Mesenchymal stem cell (in vitro differentiated cells and primary cell): ENCODE measurements at regions not wholly inside any gene's neighbourhood (a gene's known extent, or its start where the extent isn't known, plus 50 kb on each side); places are given as distances from the start of the nearest gene placed in this dataset.

Source experiments
- DNase-seq: peaks from one replicate; pipeline ENCODE4 v3.0.0-alpha.2; 2013
- H2AFZ ChIP-seq: one replicate; pipeline ENCODE4 v1.6.1; 2013; ENCODE audit warnings: low read depth, mild to moderate bottlenecking, control low read depth, inconsistent platforms, low read length, moderate library complexity
- H2AK5ac ChIP-seq: 2 replicates; pipeline ENCODE4 v1.6.1; 2013; ENCODE audit warnings: low read length, moderate library complexity, mild to moderate bottlenecking, inconsistent platforms; ENCODE audit not compliant: severe bottlenecking
- H2BK120ac ChIP-seq: one replicate; pipeline ENCODE4 v1.6.1; 2013; ENCODE audit warnings: low read depth, mild to moderate bottlenecking, inconsistent platforms, low read length, moderate library complexity
- H2BK12ac ChIP-seq, 2 experiments: one replicate each; pipeline ENCODE4 v1.6.1; 2013; ENCODE audit warnings: inconsistent platforms in 2 of 2, low read length in 2 of 2, mild to moderate bottlenecking in 2 of 2, moderate library complexity in 2 of 2, control low read depth in 1 of 2
- H2BK15ac ChIP-seq: one replicate; pipeline ENCODE4 v1.6.1; 2013; ENCODE audit warnings: mild to moderate bottlenecking, low read depth, inconsistent platforms; ENCODE audit not compliant: poor library complexity, severe bottlenecking
- H2BK5ac ChIP-seq: 2 replicates; pipeline ENCODE4 v1.6.1; 2013; ENCODE audit warnings: low read depth, mild to moderate bottlenecking, low read length, control low read depth, inconsistent platforms; ENCODE audit not compliant: poor library complexity, severe bottlenecking
- H3K14ac ChIP-seq, 2 experiments: one replicate each; pipeline ENCODE4 v1.6.1; 2013; ENCODE audit warnings: inconsistent platforms in 2 of 2, low read length in 2 of 2, control low read depth in 1 of 2, mild to moderate bottlenecking in 1 of 2, moderate library complexity in 1 of 2
- H3K18ac ChIP-seq, 2 experiments: one replicate each; pipeline ENCODE4 v1.6.1; 2013; ENCODE audit warnings: inconsistent platforms in 2 of 2, low read length in 2 of 2, control low read depth in 1 of 2, low read depth in 1 of 2, mild to moderate bottlenecking in 1 of 2
- H3K23ac ChIP-seq, 2 experiments: one replicate each; pipeline ENCODE4 v1.6.1; 2013; ENCODE audit warnings: inconsistent platforms in 2 of 2, low read length in 2 of 2, mild to moderate bottlenecking in 2 of 2, moderate library complexity in 2 of 2, control low read depth in 1 of 2
- H3K27ac ChIP-seq: 2 replicates; pipeline ENCODE4 v1.5.1; 2013; ENCODE audit warnings: mild to moderate bottlenecking, moderate library complexity, low read length, control low read depth, inconsistent platforms; ENCODE audit not compliant: poor library complexity, severe bottlenecking
- H3K27me3 ChIP-seq, 2 experiments: 2 replicates each; pipeline versions ENCODE4 v1.6.1 to v1.7.0; 2013; ENCODE audit warnings: low read length in 2 of 2, mild to moderate bottlenecking in 2 of 2, moderate library complexity in 2 of 2, control low read depth in 1 of 2, inconsistent platforms in 1 of 2; ENCODE audit not compliant: control insufficient read depth in 1 of 2, insufficient read depth in 1 of 2
- H3K36me3 ChIP-seq, 2 experiments: 2 replicates each; pipeline versions ENCODE4 v1.6.1 to v1.7.0; 2013; ENCODE audit warnings: low read length in 2 of 2, control low read depth in 1 of 2, inconsistent platforms in 1 of 2, low read depth in 1 of 2, mild to moderate bottlenecking in 1 of 2; ENCODE audit not compliant: insufficient read depth in 2 of 2, control insufficient read depth in 1 of 2
- H3K4ac ChIP-seq, 2 experiments: one replicate each; pipeline ENCODE4 v1.6.1; 2013; ENCODE audit warnings: inconsistent platforms in 2 of 2, low read length in 2 of 2, mild to moderate bottlenecking in 2 of 2, moderate library complexity in 2 of 2, control low read depth in 1 of 2, low read depth in 1 of 2
- H3K4me1 ChIP-seq: 2 replicates; pipeline ENCODE4 v1.6.1; 2013; ENCODE audit warnings: low read depth, low read length, control low read depth; ENCODE audit not compliant: control insufficient read depth, insufficient read depth
- H3K4me2 ChIP-seq: 2 replicates; pipeline ENCODE4 v1.6.1; 2013; ENCODE audit warnings: low read length, mild to moderate bottlenecking, inconsistent platforms; ENCODE audit not compliant: poor library complexity, severe bottlenecking
- H3K4me3 ChIP-seq, 2 experiments: 2 replicates each; pipeline versions ENCODE4 v1.5.1 to v1.7.0; 2013; ENCODE audit warnings: low read length in 2 of 2, mild to moderate bottlenecking in 2 of 2, control low read depth in 1 of 2, low read depth in 1 of 2; ENCODE audit not compliant: insufficient read depth in 1 of 2
- H3K79me1 ChIP-seq: replicated peaks from 2 replicates; pipeline ENCODE4 v1.6.1; 2013; ENCODE audit warnings: mild to moderate bottlenecking, control low read depth, low read length, inconsistent platforms; ENCODE audit not compliant: poor library complexity, severe bottlenecking
- H3K9ac ChIP-seq: 2 replicates; pipeline ENCODE4 v1.7.0; 2013; ENCODE audit warnings: mild to moderate bottlenecking, low read length, moderate library complexity
- H3K9me3 ChIP-seq: 2 replicates; pipeline ENCODE4 v1.7.0; 2013; ENCODE audit warnings: mild to moderate bottlenecking, low read length; ENCODE audit not compliant: control insufficient read depth
- H4K8ac ChIP-seq: one replicate; pipeline ENCODE4 v1.6.1; 2013; ENCODE audit warnings: inconsistent platforms, mild to moderate bottlenecking, low read length, moderate library complexity
- H4K91ac ChIP-seq: one replicate; pipeline ENCODE4 v1.6.1; 2013; ENCODE audit warnings: mild to moderate bottlenecking, low read length, inconsistent platforms
- WGBS: methylation state at CpG from one replicate; pipeline ENCODE4 v1.1.7; 2013; ENCODE audit warnings: mixed read lengths; 5-methylcytosine and 5-hydroxymethylcytosine counted together

- no peak overlapping the region for H2BK120ac ChIP-seq
- H3K4ac ChIP-seq: no peak overlapping the region
- H3K9me3 ChIP-seq: peaks cover 7% of the 10 kb centered on the region
- no peaks in the 10 kb centered on the region for H3K4me1 ChIP-seq
- no peak overlapping the region for H3K27ac ChIP-seq
- no peak overlapping the region for H3K18ac ChIP-seq
- H3K4me3 ChIP-seq: no peak overlapping the region
- H4K8ac ChIP-seq: no peak overlapping the region
- H2BK15ac ChIP-seq: no peak overlapping the region
- no peak overlapping the region for H2BK12ac ChIP-seq
- H3K79me1 ChIP-seq: no peaks in the 10 kb centered on the region
- H2AK5ac ChIP-seq: no peak overlapping the region
- no peak overlapping the region for H3K9ac ChIP-seq
- no peak overlapping the region for H3K4me2 ChIP-seq
- no peak overlapping the region for H3K14ac ChIP-seq
- no peaks in the 10 kb centered on the region for H3K36me3 ChIP-seq
- WGBS: 97% methylated on average over 1 of the region's 1 CpG
- H4K91ac ChIP-seq: no peak overlapping the region
- H3K27me3 ChIP-seq: no peaks in the 10 kb centered on the region
- H3K23ac ChIP-seq: no peak overlapping the region
- no peak for DNase-seq
- H2BK5ac ChIP-seq: no peak overlapping the region
- no peak overlapping the region for H2AFZ ChIP-seq
Measured at GRCh38 chr13:63311587-63311986, 1895.9 kb upstream of the PCDH20 start.

GRCh38 chr13:63308549-63309165 lies 1893.0 kb upstream of the PCDH20 start:
- Histone ChIP-seq H2AK5ac (no peak overlapping the region), H3K4me1 (no peaks in the 10 kb centered on the region), H2BK12ac (no peak overlapping the region), H3K9me3 (peaks cover 9% of the 10 kb centered on the region), H2AFZ (no peak overlapping the region), H3K36me3 (no peaks in the 10 kb centered on the region), H4K91ac (no peak overlapping the region), H4K8ac (no peak overlapping the region), H3K4me2 (no peak overlapping the region), H3K27ac (no peak overlapping the region), H2BK5ac (no peak overlapping the region), H3K23ac (no peak overlapping the region), H3K79me1 (no peaks in the 10 kb centered on the region), H3K4ac (no peak overlapping the region), H2BK120ac (no peak overlapping the region), H3K9ac (no peak overlapping the region), H3K14ac (no peak overlapping the region), H2BK15ac (no peak overlapping the region), H3K27me3 (no peaks in the 10 kb centered on the region), H3K4me3 (no peak overlapping the region), H3K18ac (no peak overlapping the region)
- no peak for DNase-seq
- 86% methylated on average over 5 of the region's 5 CpGs for WGBS

GRCh38 chr13:63307228-63307627 lies 1891.6 kb upstream of the PCDH20 start:
- Histone ChIP-seq H3K23ac (no peak overlapping the region), H3K4me3 (no peak overlapping the region), H3K79me1 (no peaks in the 10 kb centered on the region), H3K27me3 (no peaks in the 10 kb centered on the region), H2AFZ (no peak overlapping the region), H4K8ac (no peak overlapping the region), H3K27ac (no peak overlapping the region), H3K18ac (no peak overlapping the region), H3K4ac (no peak overlapping the region), H3K4me2 (no peak overlapping the region), H3K9me3 (peaks cover 9% of the 10 kb centered on the region), H2BK5ac (no peak overlapping the region), H2AK5ac (no peak overlapping the region), H3K4me1 (no peaks in the 10 kb centered on the region), H4K91ac (no peak overlapping the region), H3K9ac (no peak overlapping the region), H3K36me3 (no peaks in the 10 kb centered on the region), H2BK15ac (no peak overlapping the region), H2BK12ac (no peak overlapping the region), H3K14ac (no peak overlapping the region), H2BK120ac (no peak overlapping the region)
- WGBS: 89% methylated on average over 3 of the region's 3 CpGs
- DNase-seq: no peak

- Histone ChIP-seq H3K23ac (no peak overlapping the region), H3K79me1 (no peaks in the 10 kb centered on the region), H2AFZ (no peak overlapping the region), H4K8ac (no peak overlapping the region), H3K4me3 (no peak overlapping the region), H2AK5ac (no peak overlapping the region), H2BK5ac (no peak overlapping the region), H2BK120ac (no peak overlapping the region), H3K27ac (no peak overlapping the region), H4K91ac (no peak overlapping the region), H3K9ac (no peak overlapping the region), H3K9me3 (peaks cover 9% of the 10 kb centered on the region), H3K18ac (no peak overlapping the region), H3K36me3 (no peaks in the 10 kb centered on the region), H3K14ac (no peak overlapping the region), H3K4ac (no peak overlapping the region), H3K4me1 (no peaks in the 10 kb centered on the region), H2BK12ac (no peak overlapping the region), H2BK15ac (no peak overlapping the region), H3K4me2 (no peak overlapping the region), H3K27me3 (no peaks in the 10 kb centered on the region)
- 95% methylated on average over 40 of the region's 40 CpGs for WGBS
- no peak for DNase-seq
Measured at GRCh38 chr13:63305641-63306133, 1890.0 kb upstream of the PCDH20 start.
